GM21367 (cell line): ENCODE measurements at regions not wholly inside any gene's neighbourhood (a gene's known extent, or its start where the extent isn't known, plus 50 kb on each side); places are given as distances from the start of the nearest gene placed in this dataset.

Source experiments
- ATAC-seq: cut with Tn5 transposase; IDR thresholded peaks from one replicate; pipeline ENCODE4 v1.9.1; 2021; ENCODE audit not compliant: unreplicated experiment

DNA sequence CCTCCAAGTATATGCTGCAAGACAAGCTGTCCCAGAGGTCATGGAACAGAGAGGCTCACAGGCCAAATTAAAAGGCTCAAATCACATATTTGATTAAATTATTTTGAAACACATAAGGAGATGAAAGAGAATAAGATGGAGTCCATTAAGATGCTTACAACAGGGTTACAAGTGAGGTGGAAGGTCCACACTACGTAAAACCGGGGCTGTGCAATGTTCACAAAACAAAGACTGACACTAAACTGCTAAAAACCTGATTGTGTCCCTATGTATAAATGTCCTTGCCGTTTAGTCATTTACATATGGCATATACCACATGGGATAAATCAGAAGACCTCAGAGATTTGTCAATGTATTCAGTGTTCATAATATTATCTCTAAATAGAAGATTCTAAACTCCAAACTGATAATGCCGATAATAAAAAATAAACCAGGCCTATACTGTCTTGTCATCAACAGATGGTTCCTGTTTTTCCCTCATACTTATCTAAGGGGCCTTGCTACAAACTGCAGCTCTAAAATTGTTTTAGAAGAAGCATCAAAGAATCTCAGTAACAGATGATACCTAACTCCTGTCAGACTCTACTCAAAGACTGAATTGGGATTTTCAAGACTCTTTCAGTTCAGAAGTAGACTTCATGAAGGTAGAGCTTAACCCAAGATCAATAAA is 51.8 kb upstream of the RIPOR2 start:
- no peak for ATAC-seq

GRCh38 chr6:24988562-24988961 is 52.8 kb upstream of the RIPOR2 start:
- ATAC-seq: no peak

GRCh38 chr6:24990236-24990845 is 54.6 kb upstream of the RIPOR2 start:
- no peak for ATAC-seq

DNA sequence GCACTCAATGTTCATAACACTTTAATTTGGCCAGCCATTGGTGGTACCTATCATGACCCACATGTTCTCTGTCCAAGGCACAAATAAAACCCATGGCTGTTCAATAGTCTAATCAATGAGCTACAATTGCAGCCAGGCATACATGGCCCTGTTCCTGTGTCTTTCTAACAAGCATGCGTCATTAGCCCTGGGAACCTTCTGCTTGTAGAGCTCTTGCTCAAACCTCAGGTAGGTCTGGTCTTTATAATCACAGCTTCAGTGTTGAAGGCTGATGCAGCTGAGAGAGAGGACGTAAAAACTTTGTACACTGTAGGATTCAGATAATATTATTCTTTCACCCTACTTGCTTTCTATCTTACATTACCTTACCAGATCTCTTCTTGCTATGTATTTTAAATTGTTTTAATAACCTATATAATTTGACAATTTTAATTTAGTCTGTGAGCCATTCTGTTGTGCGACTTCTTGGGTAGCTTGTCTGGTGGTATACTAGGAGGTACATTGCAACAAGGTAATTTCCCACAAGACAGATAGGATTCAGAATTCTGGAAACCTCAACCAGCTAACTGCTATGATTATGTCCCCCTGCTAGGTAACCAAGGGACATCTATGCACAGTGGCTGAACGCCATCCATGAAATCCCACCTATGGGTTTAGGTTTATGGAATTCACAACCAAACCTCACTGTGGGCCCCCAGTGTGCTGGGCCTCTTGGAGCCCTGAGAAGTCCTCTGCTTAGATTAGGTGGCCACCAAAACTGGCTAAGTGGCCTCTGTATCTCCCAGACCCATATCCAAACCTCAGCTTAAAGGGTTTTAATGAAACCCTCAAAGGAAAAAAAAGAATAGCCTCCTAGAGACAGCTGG is 55.4 kb upstream of the RIPOR2 start:
- ATAC-seq: peak; percentile 23

DNA sequence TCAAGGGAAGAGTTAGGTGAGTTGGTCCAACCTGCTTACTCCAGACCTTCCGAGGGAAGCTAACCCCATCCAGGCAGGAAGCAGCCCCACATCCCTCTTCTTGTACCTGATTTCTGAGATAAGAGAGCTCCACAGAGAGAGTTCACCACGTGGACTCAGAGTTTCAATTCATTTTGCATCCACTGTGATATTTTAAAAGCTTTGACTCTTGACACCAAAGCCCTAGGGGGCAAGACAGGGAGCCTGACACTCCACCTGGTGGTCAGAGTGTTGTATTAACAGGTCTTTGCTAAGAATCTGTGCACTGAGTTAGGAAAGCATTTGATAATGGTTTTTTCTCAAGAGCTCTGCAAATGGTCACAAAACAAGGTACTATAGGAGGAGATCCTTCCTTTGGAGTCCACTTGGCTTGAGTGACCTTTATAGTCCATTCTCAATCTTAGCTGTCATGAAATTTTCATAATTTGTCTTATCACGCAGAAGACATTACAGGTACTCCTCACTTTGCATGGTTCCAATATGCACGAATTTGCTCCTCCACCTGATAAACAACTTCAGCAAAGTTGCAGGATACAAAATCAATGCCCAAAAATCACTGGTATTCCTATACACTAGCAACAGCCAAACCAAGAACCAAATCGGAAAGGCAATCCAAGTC is 56.2 kb upstream of the RIPOR2 start:
- peak; percentile 84 for ATAC-seq

DNA sequence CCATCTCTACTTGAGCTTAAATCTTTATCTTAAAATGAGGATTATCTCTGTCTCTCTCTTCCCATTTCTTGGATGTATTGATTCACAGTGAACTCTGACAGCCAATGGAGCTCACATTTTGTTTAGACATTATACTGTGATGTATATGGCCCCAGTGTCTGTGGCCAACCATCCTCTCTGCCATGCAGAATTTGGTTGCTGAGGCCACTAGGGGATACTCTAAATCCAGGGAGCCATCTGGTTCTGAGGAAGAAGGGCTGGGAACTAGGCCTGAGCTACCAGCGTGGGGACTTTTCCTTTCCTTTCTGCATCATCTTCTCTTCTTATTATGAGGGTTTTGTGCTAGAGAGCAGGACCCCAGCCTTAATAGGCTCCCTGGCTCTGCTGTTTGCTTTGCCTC is 59.1 kb upstream of the RIPOR2 start:
- ATAC-seq: no peak

DNA sequence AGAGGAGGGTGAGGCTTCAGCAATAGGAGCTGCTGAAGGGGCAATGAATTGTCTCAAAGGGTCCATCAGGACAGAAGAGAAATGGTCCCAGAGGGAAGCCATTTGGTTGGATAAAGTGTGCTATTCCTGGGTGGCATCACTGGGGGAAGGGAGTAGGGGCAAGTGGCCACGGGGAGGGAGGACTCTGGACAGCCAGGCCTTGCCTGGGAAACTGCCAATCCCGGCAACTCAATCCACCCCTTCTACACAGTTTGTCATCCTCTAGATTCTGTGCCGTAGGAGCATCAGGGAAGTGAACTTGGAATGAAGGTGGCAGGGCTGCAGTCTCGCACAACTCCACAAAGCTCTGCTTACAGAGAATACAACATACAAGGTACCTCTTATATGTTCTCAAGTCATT is 59.5 kb upstream of the RIPOR2 start:
- no peak for ATAC-seq

- ATAC-seq: no peak
Measured at GRCh38 chr6:24996269-24996836, 60.6 kb upstream of the RIPOR2 start.

DNA sequence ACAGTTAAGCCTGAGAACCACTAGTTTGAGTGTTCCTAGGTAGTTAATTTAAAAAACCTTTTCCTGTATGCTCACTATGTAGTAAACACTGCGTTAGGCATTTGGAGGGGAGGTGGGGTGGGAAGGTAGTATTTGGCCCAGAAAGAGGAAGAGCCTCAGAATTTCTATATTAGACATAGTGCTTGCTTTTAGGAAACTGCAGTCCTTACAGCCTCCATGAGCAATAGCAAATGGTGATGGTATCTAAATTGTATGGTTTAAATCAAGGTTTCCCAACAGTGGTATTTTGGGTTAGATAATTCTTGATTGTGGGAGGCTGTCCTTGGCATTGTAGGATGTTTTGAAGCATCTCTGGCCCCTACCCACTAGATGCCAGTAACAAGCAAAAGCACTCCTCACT is 61.5 kb upstream of the RIPOR2 start:
- no peak for ATAC-seq

GRCh38 chr6:24997905-24998304 is 62.1 kb upstream of the RIPOR2 start:
- no peak for ATAC-seq

- ATAC-seq: no peak
Measured at GRCh38 chr6:25002326-25003091, 66.7 kb upstream of the RIPOR2 start.

- ATAC-seq: no peak
Measured at GRCh38 chr6:25004357-25004756, 68.6 kb upstream of the RIPOR2 start.

GRCh38 chr6:25005010-25005409 is 69.2 kb upstream of the RIPOR2 start:
- ATAC-seq: no peak

- ATAC-seq: no peak
Measured at GRCh38 chr6:25006075-25006474, 70.3 kb upstream of the RIPOR2 start.

DNA sequence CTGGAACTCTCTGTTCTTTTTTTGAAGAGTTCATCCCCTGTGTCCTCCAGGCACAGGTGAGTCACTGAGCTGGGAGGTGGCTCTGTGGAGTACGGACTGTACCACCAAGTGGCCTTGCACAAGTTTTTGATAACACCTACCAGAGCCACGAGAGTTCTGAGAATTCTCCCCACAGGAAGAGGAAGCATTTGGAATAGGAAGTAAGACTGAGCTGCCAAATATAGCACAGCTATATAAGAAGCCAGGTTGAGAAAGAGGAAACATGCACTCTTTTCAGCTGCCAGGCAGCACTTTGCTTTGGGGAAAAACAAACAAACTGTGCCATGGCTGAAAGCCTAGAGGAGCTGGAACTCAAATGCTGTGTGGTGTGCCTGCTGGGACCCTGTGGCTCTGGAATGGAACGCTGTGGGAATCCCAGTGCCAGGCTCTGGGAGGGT is 70.8 kb upstream of the RIPOR2 start:
- ATAC-seq: no peak

DNA sequence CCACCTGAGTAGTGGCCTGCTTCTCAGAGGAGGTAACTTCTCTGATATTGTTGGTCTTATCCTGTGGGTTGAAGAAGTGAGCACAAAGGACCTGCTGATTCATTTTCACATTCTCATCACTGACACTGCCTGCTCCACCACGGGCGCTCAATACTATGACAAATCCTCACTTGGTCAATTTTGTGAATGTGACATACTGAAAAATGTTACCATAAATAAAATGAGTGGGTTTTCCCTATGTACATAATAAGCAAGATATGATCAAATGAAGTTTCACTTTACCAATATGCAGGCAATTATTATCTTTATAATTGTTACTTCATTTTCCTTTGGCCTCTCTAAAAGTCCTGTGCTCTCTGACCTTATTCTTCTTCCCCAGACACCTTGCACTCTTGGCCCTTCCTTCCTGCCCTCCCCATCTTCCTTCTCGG is 71.5 kb upstream of the RIPOR2 start:
- ATAC-seq: no peak

DNA sequence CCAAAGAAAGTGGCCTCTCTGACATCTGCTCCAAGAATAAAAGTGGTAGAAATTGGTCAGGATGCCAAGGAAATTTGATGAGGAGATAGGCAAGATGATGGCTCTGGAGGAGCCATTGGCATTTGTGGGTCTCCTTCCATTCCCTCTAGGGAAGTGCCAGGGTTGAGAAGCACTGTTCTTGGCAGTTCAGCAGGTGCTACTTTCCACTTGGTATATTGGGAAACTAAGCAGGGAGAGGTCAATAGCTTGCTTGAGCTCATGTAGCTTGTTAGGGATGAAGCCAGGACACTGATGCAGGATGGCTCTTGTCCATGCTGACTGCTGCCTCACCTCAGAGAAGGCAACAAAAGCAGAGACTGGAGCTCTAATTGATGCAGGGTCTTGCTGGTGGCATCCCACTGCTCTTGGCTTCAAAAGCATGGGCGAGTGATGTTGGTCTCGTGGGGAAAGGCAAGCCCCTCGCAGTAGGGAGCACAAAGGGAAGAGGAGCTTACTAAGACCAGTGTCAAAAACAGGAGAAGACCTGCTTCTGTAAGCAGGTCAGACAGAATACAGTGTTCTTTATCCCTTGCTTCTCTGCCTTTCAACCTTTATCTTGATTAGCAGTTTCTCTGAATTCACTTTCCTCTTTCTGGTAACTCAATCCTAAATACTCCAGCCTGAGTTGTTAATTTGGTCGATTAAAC is 73.1 kb upstream of the RIPOR2 start:
- ATAC-seq: no peak

- no peak for ATAC-seq
Measured at GRCh38 chr6:25009393-25009710, 73.6 kb upstream of the RIPOR2 start.

DNA sequence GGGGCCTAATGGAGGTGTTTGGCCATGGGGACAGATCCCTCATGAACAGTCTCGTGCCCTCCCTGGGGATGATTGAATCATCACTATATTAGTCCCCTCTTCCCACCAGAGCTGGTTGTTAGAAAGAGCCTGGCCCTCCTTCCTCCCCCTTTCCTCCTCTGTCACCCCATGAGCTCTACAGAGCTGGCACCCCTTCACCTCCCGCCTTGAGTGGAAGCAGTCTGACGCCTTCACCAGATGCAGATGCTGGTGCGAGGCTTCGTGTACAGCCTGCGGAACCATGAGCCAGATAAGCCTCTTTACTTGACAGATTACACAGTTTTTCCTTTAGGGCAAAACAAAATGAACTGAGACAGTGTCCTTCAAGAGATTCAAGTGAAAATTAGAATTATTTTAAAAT is 74.4 kb upstream of the RIPOR2 start:
- ATAC-seq: no peak
